ENCODE measurements at regions not wholly inside any gene's neighbourhood (a gene's known extent, or its start where the extent isn't known, plus 50 kb on each side); places are given as distances from the start of the nearest gene placed in this dataset.
"Not testable (repeated sequence)": the region's sequence is repeated elsewhere in the genome, so short reads cannot be mapped to it uniquely, and the experiment has no call there.

DNA sequence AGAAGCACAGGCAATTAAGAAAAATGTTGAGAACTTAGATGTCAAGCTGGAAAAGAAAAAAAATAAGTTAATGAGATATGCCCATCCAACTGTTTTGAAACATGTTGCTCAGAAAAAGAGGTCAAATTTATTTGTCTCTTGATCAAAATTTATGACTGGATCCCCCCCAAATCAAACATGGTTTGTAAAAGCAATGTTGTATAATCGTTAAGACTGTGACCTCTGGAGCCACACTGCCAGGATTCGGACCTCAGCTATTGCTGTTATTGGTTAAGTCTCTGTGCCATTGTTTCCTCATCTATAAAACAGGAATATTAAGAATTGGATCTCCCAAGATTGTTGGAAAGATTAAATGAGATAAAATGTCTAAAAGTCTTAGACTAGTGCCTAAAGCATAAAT lies 51.9 kb upstream of the LRRK2 start:
- FAIRE-seq = no peak
- DNase-seq (ENCODE audit: low spot score) = no peak

DNA sequence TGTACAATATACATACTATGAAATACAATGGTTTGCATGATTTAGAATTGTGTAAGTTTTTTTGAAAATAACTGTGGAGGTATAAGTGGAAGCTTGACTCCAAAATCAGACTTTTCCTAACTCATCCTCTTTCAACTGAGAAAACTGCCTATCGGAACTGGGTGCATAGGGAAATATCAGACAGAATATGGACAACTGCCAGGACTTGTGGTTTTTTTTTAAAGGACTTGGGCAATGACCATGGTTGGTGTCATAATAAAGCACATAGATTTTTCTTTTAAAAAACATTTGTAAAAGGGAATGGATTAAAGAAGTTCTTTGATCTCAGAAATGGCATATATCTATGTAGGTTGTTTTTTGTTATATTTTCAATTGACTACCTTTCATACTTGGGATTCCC lies 53.3 kb upstream of the LRRK2 start:
- FAIRE-seq = peak; percentile 86

DNA sequence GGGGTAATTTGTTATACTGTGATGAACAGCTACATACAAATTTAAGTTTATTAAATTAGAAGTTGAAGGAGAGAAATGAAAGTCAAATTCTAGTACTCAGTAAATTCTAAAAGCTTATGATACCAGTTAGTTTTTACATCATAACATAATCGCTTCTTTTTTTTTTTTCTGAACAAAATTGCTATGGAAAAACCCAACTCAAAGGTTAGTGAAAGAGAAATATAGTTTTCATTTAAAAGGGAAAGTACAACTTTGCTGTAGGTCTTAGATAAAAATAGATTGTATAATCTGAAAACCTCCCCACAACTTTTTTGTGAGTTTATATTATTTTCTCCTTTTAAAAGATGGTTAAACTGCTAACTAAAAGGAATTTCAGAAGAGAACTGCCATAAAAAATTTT lies 53.7 kb upstream of the LRRK2 start:
- DNase-seq (ENCODE audit: low spot score) (no peak), FAIRE-seq (no peak)

More for the DNA sequence above, 53.3 kb upstream of the LRRK2 start:
- DNase-seq (ENCODE audit: low spot score) = no peak

GRCh38 chr12:40170593-40170992 lies 54.2 kb upstream of the LRRK2 start:
- FAIRE-seq (peak; percentile 67), DNase-seq (ENCODE audit: low spot score) (peak; percentile 16)

DNA sequence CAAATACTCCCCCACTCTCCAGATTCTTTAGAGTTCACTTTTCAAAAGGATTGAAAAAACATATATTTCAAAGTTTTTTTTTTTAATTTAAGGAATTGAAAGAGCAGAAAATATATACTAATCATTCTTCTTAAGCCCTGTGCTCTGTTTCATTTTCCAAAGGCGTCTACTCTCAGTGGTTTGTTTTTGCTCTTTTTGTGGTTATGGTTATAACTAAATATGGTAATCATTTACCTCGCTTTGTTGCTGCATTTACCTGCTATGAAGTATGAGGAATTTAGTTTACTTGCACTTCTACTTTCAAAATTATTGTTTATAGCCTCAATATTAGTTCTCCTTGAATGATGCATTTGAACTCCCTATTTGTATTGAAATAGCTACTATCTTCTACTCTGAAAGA lies 55.9 kb upstream of the LRRK2 start:
- FAIRE-seq = peak; percentile 54
- DNase-seq (ENCODE audit: low spot score) = no peak

- not testable (repeated sequence) for DNase-seq (ENCODE audit: low spot score); FAIRE-seq
These were observed 56.4 kb upstream of the LRRK2 start for GRCh38 chr12:40168419-40168818.

DNA sequence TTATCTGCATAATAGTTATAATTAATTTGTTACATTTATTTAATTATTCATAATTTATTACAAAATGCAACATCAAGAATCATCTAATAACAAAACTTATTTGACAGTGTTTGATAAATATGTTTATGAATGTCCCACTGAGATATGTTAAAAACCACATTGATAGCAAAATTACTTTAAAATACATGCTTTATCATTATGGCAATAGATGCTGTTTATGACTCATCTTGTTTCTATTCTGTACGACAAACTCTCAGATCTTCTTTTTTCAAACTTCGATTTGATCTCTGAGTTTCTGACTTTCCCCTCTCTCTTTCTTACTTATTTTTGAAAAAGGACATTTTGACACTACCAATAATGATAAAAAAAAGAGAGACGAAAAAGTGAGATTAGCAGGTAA lies 56.8 kb upstream of the LRRK2 start:
- DNase-seq (ENCODE audit: low spot score) (no peak), FAIRE-seq (peak; percentile 24)

DNA sequence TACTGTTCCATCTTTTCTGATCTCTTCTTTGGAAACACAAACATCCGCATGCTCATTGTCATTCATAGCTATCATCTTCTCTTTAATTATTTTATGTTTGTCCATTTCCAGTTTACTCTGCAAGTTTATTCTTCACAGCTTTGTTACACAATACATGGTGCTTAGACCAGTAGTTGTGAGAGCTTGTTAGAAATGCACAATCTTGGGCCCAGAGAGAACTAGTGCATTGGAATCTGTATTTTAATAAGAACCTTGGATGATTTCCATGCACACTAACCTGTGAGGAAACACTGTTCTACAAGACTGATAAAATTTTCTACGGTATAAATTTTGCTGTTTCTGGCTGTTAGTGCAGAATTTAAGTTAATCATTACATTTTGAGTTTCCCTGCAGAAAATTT lies 59.3 kb upstream of the SLC2A13 start:
- no peak for FAIRE-seq
- DNase-seq (ENCODE audit: low spot score) = no peak

DNA sequence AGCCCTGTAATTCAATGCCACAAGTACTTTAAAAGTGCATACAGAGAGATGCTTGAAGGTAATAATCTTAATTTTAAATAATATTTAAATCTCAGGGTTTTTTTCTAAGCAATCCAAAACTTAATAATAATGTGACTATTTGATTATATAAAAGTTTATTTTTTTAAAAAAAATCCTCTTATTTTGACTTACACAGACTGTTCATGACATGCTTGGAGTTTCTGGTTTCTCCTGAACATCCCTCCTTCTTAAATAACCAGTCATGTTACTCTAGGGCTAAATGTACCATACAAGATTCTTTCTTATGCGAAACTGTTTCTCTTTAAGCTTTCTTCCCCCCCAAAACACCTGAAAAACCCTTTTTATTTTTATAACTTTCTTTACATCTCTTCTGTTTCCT lies 58.2 kb upstream of the SLC2A13 start:
- FAIRE-seq = no peak

DNA sequence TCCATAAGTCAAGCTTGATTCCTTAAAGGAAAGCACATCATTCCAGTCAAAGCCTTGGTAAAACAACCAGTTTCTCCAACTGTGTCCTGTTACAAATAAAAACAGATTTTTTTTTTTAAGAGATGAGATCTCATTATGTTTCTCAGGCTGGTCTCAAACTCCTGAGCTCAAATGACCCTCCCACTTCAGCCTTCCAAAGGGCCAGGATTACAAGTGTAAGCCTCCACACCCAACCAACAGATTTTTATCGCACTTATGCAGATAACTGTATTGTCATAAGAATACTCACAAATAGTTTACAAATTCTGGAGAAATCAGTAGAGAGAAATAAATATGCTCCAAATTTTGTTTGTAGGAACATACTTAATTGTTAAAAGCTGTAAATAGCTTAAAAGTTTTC lies 56.2 kb upstream of the SLC2A13 start:
- FAIRE-seq (no peak), DNase-seq (ENCODE audit: low spot score) (no peak)

More for the DNA sequence above, 58.2 kb upstream of the SLC2A13 start:
- DNase-seq (ENCODE audit: low spot score) = no peak

DNA sequence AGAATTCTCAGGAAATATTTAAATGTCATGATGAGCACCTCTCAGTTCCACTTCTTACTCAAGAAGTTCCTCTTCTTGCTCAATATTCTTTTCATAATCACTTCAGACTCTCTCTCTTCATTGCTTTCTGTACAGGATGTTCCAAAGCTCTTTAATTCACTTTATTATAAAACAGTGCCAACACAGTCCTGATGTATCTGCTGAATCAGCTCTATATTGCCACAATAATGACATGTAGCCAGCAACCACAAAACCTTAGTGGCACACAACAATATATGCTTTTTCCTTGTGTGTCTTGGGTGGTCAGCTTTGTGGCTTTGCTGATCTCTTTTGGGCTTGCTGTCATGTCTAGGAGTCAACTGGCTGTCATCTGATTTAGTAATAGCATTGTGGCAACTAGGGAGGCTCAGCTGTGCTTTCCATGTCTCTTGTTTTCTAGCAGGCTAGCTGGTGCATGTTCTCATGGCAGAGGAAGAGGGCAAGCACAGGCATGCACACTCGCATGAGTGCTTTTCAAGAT lies 52.8 kb upstream of the SLC2A13 start:
- DNase-seq (ENCODE audit: low spot score) (no peak), FAIRE-seq (peak; percentile 22)

GRCh38 chr12:40157336-40157735 lies 51.5 kb upstream of the SLC2A13 start:
- DNase-seq (ENCODE audit: low spot score) (no peak), FAIRE-seq (no peak)

- DNase-seq (ENCODE audit: low spot score) (no peak), FAIRE-seq (no peak)
These were observed 50.3 kb upstream of the SLC2A13 start for GRCh38 chr12:40156021-40156764.

All from RCC 7860 (cell line).